Keratinocyte (primary cell): ENCODE measurements at regions not wholly inside any gene's neighbourhood (a gene's known extent, or its start where the extent isn't known, plus 50 kb on each side); places are given as distances from the start of the nearest gene placed in this dataset.

Source experiments
- DNase-seq: peaks from one replicate; pipeline ENCODE4 v3.0.0-alpha.2; 2011; ENCODE audit warnings: low read depth, missing footprints, low spot score
- FAIRE-seq: peaks from 2 replicates; lab custom pipeline; 2011; peaks lifted over from hg19 to GRCh38; lab: Jason Lieb, UNC
- H2AFZ ChIP-seq: 2 replicates; pipeline ENCODE4 v1.6.0; 2012; ENCODE audit warnings: low read length, control low read depth, inconsistent platforms; ENCODE audit not compliant: control insufficient read depth
- H3K27ac ChIP-seq: 2 replicates; pipeline ENCODE4 v1.5.1; 2011; ENCODE audit warnings: low read length; ENCODE audit not compliant: control insufficient read depth, insufficient read depth
- H3K27me3 ChIP-seq: 3 replicates; pipeline ENCODE4 v1.6.0; 2011; ENCODE audit warnings: low read length; ENCODE audit not compliant: control insufficient read depth, insufficient read depth; ENCODE audit errors: extremely low read depth
- H3K36me3 ChIP-seq, 2 experiments: 2 replicates in 1 of 2; 3 replicates in 1 of 2; pipeline ENCODE4 v1.5.1; 2011; ENCODE audit warnings: low read length in 2 of 2, mild to moderate bottlenecking in 1 of 2; ENCODE audit not compliant: control insufficient read depth in 2 of 2, insufficient read depth in 2 of 2; ENCODE audit errors: extremely low read depth in 1 of 2
- H3K4me1 ChIP-seq: 3 replicates; pipeline ENCODE4 v1.5.1; 2011; ENCODE audit warnings: low read length; ENCODE audit not compliant: control insufficient read depth, insufficient read depth; ENCODE audit errors: extremely low read depth
- H3K4me2 ChIP-seq: 3 replicates; pipeline ENCODE4 v1.6.0; 2011; ENCODE audit warnings: low read depth, low read length; ENCODE audit not compliant: control insufficient read depth, insufficient read depth; ENCODE audit errors: extremely low read depth
- H3K4me3 ChIP-seq, 3 experiments: fragments of 200-600 bp in 1 of 3; sonication (generic) in 1 of 3; 2 replicates in 2 of 3; 3 replicates in 1 of 3; pipeline ENCODE4 v1.5.1; 2011 to 2016; ENCODE audit warnings: low read length in 3 of 3, mild to moderate bottlenecking in 3 of 3, control low read depth in 2 of 3, inconsistent platforms in 1 of 3, low read depth in 1 of 3, mixed read lengths in 1 of 3, mixed run types in 1 of 3, moderate library complexity in 1 of 3; ENCODE audit not compliant: control insufficient read depth in 2 of 3, insufficient read depth in 2 of 3; ENCODE audit errors: extremely low read depth in 1 of 3
- H3K79me2 ChIP-seq: 2 replicates; pipeline ENCODE4 v1.6.0; 2012; ENCODE audit warnings: low read length; ENCODE audit not compliant: control insufficient read depth, insufficient read depth
- H3K9ac ChIP-seq: 3 replicates; pipeline ENCODE4 v1.6.0; 2011; ENCODE audit warnings: low read length; ENCODE audit not compliant: control insufficient read depth, insufficient read depth; ENCODE audit errors: extremely low read depth
- H3K9me1 ChIP-seq: 3 replicates; pipeline ENCODE4 v1.6.0; 2011; ENCODE audit warnings: low read length; ENCODE audit not compliant: control insufficient read depth, insufficient read depth; ENCODE audit errors: extremely low read depth
- H3K9me3 ChIP-seq: 2 replicates; pipeline ENCODE4 v1.5.1; 2012; ENCODE audit warnings: low read depth, low read length; ENCODE audit not compliant: control insufficient read depth
- H4K20me1 ChIP-seq: 3 replicates; pipeline ENCODE4 v1.6.0; 2011; ENCODE audit warnings: low read length; ENCODE audit not compliant: control insufficient read depth, insufficient read depth; ENCODE audit errors: extremely low read depth
- EZH2 ChIP-seq: IDR thresholded peaks from one replicate; pipeline ENCODE4 v1.6.1; 2012; ENCODE audit warnings: inconsistent platforms, mild to moderate bottlenecking, low read length, moderate library complexity
- dilution Hi-C: fragments of 300-500 bp; cut with MboI; formaldehyde crosslinking; loops from one replicate; pipeline ENCODE4 v1.7.0; 2020; ENCODE audit warnings: low sequenced_read_pairs; ENCODE audit not compliant: extremely low pct_ligation_motif_present
- TF ChIP-seq, protein P1 (sequence below), 3 experiments: IDR thresholded peaks in 1 of 3; conservative IDR thresholded peaks in 1 of 3; optimal IDR thresholded peaks in 1 of 3; 2 replicates in 2 of 3; 3 replicates in 1 of 3; pipeline versions ENCODE3 to v1.5.1; 2011; ENCODE audit warnings: low read length in 3 of 3, mild to moderate bottlenecking in 3 of 3, moderate library complexity in 2 of 3, control low read depth in 1 of 3, inconsistent platforms in 1 of 3; ENCODE audit not compliant: insufficient read depth in 2 of 3; ENCODE audit errors: extremely low read depth in 1 of 3

DNA sequence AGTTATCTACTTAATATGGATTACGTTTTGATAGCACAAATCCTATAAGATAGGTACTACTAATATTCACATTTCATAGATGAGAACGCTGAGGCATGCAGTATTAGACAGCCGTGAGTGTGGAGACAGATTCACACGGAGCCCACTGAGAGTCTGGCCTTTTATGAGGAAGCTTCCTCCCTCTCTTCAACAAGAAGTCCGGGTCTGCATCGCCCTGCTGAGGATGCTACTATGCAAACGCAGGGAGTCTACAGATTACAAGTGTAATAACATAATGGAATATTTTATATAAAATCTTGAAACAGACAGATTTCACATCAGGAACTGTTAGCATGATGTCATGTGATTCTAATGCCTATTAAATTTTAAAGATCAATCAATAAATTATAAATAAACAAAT is 255.9 kb upstream of the GLI3 start:
- no peaks in the 10 kb centered on the region for H3K9me3 ChIP-seq
- no peak overlapping the region for H2AFZ ChIP-seq
- H3K4me2 ChIP-seq, result peak overlapping the region; percentile 87
- peaks cover 22% of the 10 kb centered on the region for H3K4me1 ChIP-seq
- FAIRE-seq (no peak), DNase-seq (no peak)
- no peaks in the 10 kb centered on the region for H4K20me1 ChIP-seq
- no peaks in the 10 kb centered on the region for H3K36me3 ChIP-seq
- no peaks in the 10 kb centered on the region for H3K79me2 ChIP-seq
- H3K9me1 ChIP-seq, result no peaks in the 10 kb centered on the region
- TF ChIP-seq EZH2, result no peak
- TF ChIP-seq, protein P1, sequence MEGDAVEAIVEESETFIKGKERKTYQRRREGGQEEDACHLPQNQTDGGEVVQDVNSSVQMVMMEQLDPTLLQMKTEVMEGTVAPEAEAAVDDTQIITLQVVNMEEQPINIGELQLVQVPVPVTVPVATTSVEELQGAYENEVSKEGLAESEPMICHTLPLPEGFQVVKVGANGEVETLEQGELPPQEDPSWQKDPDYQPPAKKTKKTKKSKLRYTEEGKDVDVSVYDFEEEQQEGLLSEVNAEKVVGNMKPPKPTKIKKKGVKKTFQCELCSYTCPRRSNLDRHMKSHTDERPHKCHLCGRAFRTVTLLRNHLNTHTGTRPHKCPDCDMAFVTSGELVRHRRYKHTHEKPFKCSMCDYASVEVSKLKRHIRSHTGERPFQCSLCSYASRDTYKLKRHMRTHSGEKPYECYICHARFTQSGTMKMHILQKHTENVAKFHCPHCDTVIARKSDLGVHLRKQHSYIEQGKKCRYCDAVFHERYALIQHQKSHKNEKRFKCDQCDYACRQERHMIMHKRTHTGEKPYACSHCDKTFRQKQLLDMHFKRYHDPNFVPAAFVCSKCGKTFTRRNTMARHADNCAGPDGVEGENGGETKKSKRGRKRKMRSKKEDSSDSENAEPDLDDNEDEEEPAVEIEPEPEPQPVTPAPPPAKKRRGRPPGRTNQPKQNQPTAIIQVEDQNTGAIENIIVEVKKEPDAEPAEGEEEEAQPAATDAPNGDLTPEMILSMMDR (optimal IDR thresholded peaks at IDR 0.05 in 1 of 3, IDR thresholded peaks at IDR 0.05 in 1 of 3, conservative IDR thresholded peaks at IDR 0.05 in 1 of 3; ENCODE audit: extremely low read depth in 1 of 3, insufficient read depth in 2 of 3, low read length in 3 of 3), result no peak
- H3K27ac ChIP-seq, result no peak overlapping the region
- no peak overlapping the region for H3K9ac ChIP-seq
- no peaks in the 10 kb centered on the region for H3K27me3 ChIP-seq
- H3K4me3 ChIP-seq, result no peak overlapping the region
- dilution Hi-C loops, result no loop called here

DNA sequence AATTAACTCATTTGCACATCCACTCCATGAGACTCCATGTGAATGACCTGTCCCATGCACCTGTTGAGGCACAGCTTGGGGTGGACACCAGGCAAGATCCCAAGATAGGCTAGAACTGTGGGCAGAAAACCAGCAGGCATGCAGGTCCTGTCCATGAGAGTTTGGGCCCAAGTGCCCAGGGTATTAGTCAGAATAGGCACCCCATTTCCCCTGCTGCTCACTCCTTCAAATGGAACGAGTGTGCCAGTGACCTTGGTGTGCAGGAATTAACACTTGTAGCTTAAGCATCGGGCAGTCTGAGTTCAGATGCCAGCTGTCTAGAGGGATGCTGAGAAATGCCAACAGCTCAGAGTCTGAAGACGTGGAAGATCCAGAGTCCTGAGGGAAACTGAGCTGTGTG is 254.1 kb upstream of the GLI3 start:
- Histone ChIP-seq H2AFZ (no peak overlapping the region), H3K4me1 (peaks cover 22% of the 10 kb centered on the region), H3K27ac (no peak overlapping the region), H4K20me1 (no peaks in the 10 kb centered on the region), H3K36me3 (no peaks in the 10 kb centered on the region), H3K9ac (no peak overlapping the region), H3K79me2 (no peaks in the 10 kb centered on the region), H3K27me3 (no peaks in the 10 kb centered on the region), H3K4me3 (no peak overlapping the region), H3K4me2 (no peak overlapping the region), H3K9me1 (no peaks in the 10 kb centered on the region), H3K9me3 (no peaks in the 10 kb centered on the region)
- DNase-seq (no peak), FAIRE-seq (no peak)
- TF ChIP-seq, protein P1 (optimal IDR thresholded peaks at IDR 0.05 in 1 of 3, IDR thresholded peaks at IDR 0.05 in 1 of 3, conservative IDR thresholded peaks at IDR 0.05 in 1 of 3; ENCODE audit: extremely low read depth in 1 of 3, insufficient read depth in 2 of 3, low read length in 3 of 3), result no peak
- no peak for TF ChIP-seq EZH2
- dilution Hi-C loops, result no loop called here
